RCC 7860 (cell line): ENCODE measurements at regions not wholly inside any gene's neighbourhood (a gene's known extent, or its start where the extent isn't known, plus 50 kb on each side); places are given as distances from the start of the nearest gene placed in this dataset.

ENCODE experiments used
- DNase-seq: peaks from one replicate; pipeline ENCODE4 v3.0.0-alpha.2; 2015; ENCODE audit warnings: low spot score
- FAIRE-seq: peaks from 2 replicates; lab custom pipeline; 2012; peaks lifted over from hg19 to GRCh38; lab: Jason Lieb, UNC

DNA sequence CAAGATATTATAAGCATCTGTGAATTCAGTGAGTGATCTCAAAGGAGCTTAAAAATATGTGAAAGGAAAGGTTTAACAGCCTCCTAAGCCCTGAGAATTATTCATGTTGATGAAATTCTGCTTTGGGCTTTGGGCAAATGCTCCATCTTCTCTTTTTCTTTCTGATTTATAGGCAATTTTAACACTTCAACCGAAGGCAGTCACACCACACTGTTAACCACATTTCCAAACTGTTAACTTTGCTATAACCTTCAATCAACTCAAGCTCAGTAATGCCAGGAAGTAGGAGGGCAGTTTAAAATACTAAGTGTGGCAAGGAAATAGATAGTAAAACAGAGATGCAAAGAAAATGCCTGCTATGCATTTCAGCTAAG is 54.4 kb upstream of the NEK7 start:
- FAIRE-seq = no peak
- DNase-seq = no peak

DNA sequence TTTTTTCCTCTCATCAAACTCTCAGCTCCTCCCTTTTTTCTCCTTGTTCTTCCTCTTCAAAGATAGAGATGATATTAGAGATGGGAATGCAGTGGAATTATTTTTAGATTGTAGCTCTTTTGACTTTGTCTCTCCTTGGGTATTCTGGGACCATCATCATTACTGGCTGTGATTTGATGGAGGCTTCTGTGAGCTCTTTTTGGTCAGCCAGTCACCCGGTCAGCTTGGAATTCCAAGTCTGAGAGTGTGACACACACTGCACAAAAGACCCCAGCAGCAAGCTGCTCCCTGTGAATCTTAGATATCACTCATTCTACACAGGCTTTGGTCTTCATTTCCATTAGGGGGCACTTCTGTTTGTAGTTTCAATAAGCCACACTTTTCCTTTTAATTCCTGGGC is 51.6 kb upstream of the NEK7 start:
- FAIRE-seq (no peak), DNase-seq (no peak)

DNA sequence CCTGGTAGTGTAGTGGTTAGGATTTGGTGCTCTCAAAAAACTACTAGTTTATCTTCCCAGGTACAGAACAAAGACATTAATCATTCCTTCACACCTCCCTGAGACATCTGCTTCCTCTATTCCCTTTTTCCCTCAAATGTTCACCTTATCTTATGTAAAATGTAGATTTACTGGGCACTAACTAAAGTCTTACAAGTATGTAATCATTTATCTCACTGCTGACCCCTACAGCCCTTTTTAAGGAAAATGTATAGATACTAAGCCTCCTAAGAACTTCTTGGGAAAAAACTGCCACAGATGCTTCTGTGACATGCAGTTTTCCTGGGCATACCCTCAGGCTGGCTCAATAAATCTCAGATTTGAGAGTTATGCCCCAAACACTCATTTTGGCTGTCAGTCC is 50.8 kb upstream of the NEK7 start:
- no peak for FAIRE-seq
- no peak for DNase-seq
